ENCODE measurements at regions not wholly inside any gene's neighbourhood (a gene's known extent, or its start where the extent isn't known, plus 50 kb on each side); places are given as distances from the start of the nearest gene placed in this dataset.
"Not testable (repeated sequence)": the region's sequence is repeated elsewhere in the genome, so short reads cannot be mapped to it uniquely, and the experiment has no call there.

GRCh38 chr2:194700726-194701125 is 956.3 kb upstream of the SLC39A10 start:
- DNase-seq (ENCODE audit: low spot score), result no peak

DNA sequence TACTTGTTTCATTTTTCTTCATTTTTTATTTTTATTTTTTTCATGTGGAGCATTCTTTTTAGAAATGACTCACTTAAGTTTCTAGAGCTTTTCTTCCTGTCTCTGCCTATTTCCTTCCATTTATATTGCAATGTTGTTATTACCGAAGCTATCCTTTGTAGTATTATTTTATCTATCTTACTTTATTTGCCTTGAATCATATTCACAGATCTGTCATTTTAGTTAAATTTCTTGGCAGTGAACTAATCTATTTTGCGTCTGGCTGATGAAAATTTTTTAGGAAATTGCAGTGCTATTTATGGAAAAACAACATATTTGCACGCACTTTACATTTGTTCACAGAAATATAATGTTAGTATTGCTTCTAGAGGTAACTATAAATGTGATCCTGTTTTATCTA is 956.9 kb upstream of the SLC39A10 start:
- no peak for DNase-seq (ENCODE audit: low spot score)

- DNase-seq (ENCODE audit: low spot score), result peak; percentile 7
Observed at GRCh38 chr2:194698012-194698411, 959.0 kb upstream of the SLC39A10 start.

- DNase-seq (ENCODE audit: low spot score), result no peak
Observed at GRCh38 chr2:194697439-194697838, 959.6 kb upstream of the SLC39A10 start.

DNA sequence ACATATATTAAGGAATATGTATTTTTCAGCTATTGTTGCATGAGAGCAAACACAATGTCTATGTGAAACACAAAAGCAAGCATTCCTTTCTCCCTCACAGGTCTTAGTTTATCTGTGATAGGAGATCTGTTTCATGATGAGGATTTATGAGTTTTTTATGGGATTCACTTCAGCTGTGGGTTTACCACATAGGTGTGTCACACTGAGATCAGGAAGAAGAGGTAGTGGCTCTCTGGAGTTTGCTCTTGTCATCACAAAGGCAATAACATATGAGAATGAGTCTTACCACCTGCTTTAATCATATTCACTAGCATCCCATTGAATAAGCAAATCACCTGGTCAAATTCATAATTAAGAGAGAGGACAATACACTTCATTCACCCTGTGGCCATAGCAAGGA is 960.3 kb upstream of the SLC39A10 start:
- no peak for DNase-seq (ENCODE audit: low spot score)

- DNase-seq (ENCODE audit: low spot score), result no peak
Observed at GRCh38 chr2:194686569-194686968, 970.5 kb upstream of the SLC39A10 start.

- no peak for DNase-seq (ENCODE audit: low spot score)
Observed at GRCh38 chr2:194674043-194674442, 983.0 kb upstream of the SLC39A10 start.

DNA sequence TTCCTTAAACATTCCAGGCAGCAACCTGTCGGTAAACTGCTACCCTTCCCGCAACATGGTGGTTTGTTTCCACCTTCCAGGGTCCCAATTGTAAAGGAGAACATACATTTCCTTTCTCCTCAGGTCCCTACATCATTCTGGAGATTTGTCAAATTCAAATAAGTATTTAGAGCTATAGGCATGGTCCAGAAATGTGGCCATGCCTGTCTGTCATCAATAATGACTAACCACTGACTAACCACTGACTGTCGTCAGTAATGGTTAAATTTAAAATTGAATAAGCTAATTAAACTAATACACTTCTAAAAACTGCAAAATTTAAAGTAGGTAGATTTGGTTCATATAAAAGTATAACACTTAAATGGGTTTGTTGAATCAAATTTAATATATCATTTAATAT is 984.0 kb upstream of the SLC39A10 start:
- no peak for DNase-seq (ENCODE audit: low spot score)

DNA sequence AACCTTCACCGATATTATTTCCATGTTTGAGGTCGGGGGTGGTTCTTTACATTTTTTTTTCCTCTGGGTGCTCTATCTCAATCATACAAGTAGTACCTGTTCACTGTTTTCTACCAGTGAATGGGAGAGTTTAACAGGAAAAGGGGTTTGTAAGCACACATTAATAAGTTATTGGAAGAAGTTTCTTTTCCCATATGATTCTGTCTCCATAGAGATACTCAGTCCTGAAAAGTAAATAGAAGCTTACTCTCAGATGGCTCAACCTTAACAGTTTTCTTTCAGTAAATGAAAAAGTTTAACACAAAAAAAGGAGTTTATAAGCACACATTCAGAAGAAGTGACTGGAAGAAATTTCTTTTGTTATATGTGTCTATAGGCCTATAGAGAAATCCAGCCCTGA is 995.6 kb upstream of the SLC39A10 start:
- DNase-seq (ENCODE audit: low spot score), result no peak

- DNase-seq (ENCODE audit: low spot score), result not testable (repeated sequence)
Observed at GRCh38 chr2:194639057-194639456, 1018.0 kb upstream of the SLC39A10 start.

- DNase-seq (ENCODE audit: low spot score), result no peak
Observed at GRCh38 chr2:194621945-194622344, 1035.1 kb upstream of the SLC39A10 start.

GRCh38 chr2:194619366-194619765 is 1037.7 kb upstream of the SLC39A10 start:
- DNase-seq (ENCODE audit: low spot score), result no peak

DNA sequence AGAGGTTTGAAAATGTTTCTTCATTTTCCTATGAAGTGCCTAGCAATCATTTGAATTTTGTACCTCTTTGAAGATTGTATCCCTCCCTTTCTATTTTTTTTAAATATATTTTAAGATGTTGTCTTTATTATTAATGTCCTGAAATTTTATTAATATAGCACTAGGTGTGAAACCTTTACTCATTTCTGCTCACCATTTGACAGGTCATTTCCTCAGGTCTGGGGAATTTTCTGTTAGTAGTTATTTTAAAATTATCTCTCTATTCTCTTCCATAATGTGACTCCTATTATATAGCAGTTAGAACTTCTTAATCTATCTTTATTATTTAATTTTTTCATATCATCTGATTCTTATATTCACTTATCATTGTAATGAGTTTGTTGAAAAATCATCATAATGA is 1038.6 kb upstream of the SLC39A10 start:
- no peak for DNase-seq (ENCODE audit: low spot score)

- DNase-seq (ENCODE audit: low spot score), result no peak
Observed at GRCh38 chr2:194616334-194616733, 1040.7 kb upstream of the SLC39A10 start.

DNA sequence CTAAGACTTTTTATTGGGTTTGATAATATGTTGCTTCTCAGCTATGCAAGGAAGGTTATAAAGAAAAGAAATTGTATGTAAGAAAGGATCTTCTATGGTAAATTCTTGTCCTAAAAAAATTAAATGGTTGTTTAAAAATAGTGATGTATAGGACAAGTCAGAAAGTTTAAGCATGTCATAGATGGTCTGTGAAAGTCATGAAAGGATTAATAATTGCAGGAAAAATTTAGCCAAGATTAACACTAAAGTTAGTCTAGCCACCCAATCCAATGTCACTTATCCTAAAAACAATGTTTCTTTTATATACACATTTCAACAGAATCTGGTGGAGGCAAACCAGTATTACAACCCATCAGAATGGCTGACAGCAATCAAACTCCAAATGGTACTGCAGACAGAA is 1046.7 kb upstream of the SLC39A10 start:
- DNase-seq (ENCODE audit: low spot score), result no peak

DNA sequence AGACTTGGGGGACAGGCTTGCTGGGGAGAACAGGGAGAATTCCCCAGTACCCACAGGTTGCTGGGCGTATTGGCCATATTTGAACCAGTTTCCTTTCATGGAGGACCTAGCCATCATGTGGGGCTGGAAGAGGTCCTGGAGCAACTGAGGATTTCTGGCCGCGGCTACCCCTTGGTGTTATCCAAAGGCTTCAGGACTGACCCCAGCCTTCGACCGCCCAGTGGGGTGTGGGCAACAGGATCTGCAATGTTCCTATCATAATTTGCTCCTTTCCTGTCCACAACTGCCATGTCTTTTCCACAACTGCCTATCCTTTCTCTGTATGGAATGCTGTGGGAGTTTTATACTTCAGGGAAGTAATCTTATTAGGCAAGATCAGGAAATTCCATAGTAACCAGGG is 1053.6 kb upstream of the SLC39A10 start:
- no peak for DNase-seq (ENCODE audit: low spot score)

- peak; percentile 74 for DNase-seq (ENCODE audit: low spot score)
Observed at GRCh38 chr2:194602750-194603149, 1054.3 kb upstream of the SLC39A10 start.

GRCh38 chr2:194591192-194591591 is 1065.8 kb upstream of the SLC39A10 start:
- DNase-seq (ENCODE audit: low spot score), result no peak

- no peak for DNase-seq (ENCODE audit: low spot score)
Observed at GRCh38 chr2:194587739-194588270, 1069.2 kb upstream of the SLC39A10 start.

- no peak for DNase-seq (ENCODE audit: low spot score)
Observed at GRCh38 chr2:194567661-194568017, 1089.4 kb upstream of the SLC39A10 start.

DNA sequence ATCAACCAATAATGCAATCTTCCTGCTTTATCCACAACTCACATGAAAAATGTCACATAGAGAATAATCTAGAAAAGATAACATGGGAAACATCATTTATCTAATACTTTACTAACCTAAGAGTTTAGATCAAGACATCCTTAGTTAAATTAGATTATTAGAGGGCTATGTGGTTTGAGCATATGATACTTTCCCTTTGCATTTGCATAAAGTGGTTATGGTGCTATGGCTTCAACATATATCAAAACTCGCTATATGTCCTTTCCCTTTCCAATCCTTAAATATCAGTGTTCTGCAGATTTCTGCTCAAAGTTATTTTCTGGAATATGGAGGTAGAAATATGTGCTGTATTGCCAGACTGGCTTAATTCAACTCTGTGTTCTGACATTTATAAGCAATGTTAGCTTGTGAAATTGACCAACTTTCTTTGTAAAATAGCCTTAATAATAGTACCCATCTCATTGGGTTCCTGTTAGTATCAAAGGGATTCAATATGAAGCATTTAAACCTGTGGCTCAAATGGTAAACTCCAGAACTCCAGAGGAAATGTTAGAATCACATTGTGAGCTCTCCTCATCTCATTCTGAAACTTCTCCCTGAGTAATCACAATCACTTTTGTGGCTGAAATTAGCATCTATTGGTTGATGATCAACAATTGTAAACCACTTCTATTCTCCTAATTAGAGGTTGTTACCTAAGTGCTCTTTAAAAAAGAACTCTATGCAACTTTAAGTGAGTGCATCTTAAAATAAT is 1089.9 kb upstream of the SLC39A10 start:
- no peak for DNase-seq (ENCODE audit: low spot score)

- no peak for DNase-seq (ENCODE audit: low spot score)
Observed at GRCh38 chr2:194564422-194564821, 1092.6 kb upstream of the SLC39A10 start.

GRCh38 chr2:194562329-194562728 is 1094.7 kb upstream of the SLC39A10 start:
- DNase-seq (ENCODE audit: low spot score), result no peak

DNA sequence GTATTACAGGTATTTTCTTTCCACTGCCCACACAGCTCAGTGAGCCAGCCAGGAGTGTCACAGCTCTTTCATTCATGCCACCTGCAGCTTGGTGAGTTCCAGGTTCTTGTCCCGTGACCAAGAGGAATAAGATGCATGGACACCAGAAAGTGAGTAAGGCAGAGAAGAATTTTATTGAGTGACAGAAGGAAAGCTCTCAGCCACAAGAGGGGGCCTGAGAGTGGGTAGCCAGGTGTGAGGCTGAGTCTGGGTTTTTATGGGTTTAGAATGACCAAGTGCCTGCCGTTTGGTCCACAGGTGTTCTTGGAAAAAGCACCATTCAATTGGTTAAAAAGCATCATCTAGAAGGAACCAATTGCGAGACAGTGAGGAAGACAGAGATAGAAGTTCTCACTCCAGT is 1097.1 kb upstream of the SLC39A10 start:
- no peak for DNase-seq (ENCODE audit: low spot score)
